ENCODE measurements at regions not wholly inside any gene's neighbourhood (a gene's known extent, or its start where the extent isn't known, plus 50 kb on each side); places are given as distances from the start of the nearest gene placed in this dataset.

- DNase-seq, result no peak
Measured at GRCh38 chr11:110918351-110918750, 206.1 kb upstream of the ARHGAP20 start.

DNA sequence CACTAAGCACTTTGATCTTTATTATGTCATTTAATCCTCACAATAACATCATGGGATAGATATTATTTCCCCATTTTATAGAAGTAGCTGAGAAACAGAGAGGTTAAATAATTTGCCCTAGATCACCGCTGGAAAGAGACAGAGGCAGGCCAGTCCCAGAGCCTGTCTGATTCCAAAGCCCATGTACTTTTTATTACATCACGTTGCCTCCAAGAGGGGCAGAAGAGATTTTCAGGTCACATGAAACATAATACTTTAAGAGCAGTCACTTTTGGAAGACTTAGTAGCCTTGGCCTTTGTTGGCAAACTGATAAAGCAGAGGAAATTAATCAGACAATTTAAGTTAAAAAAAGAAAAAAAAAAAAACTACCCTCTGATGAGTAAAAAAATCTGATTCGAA, 200.2 kb upstream of the ARHGAP20 start:
- DNase-seq, result no peak

- no peak for DNase-seq
Measured at GRCh38 chr11:110910384-110910783, 198.1 kb upstream of the ARHGAP20 start.

- no peak for DNase-seq
Measured at GRCh38 chr11:110909336-110909735, 197.1 kb upstream of the ARHGAP20 start.

GRCh38 chr11:110908401-110909105, 196.3 kb upstream of the ARHGAP20 start:
- DNase-seq, result no peak

DNA sequence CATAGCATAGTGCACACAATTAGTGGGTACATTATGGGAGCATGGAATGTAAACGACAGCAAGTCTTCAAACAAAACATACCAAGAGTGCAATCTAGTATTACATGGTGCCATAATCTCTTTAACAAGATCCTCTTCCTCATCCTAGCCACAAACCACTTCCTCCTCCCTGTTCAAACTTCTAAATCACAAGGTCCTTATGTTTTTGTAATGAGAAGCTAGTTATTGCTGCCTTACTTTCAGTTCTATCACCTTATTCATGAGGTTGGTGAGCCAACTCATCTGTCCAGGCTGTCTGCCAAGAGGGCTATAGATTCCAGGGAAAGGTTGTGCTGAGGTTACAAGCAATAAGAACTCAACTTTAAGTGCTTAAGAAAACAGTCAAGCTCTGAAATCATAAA, 195.4 kb upstream of the ARHGAP20 start:
- no peak for DNase-seq

DNA sequence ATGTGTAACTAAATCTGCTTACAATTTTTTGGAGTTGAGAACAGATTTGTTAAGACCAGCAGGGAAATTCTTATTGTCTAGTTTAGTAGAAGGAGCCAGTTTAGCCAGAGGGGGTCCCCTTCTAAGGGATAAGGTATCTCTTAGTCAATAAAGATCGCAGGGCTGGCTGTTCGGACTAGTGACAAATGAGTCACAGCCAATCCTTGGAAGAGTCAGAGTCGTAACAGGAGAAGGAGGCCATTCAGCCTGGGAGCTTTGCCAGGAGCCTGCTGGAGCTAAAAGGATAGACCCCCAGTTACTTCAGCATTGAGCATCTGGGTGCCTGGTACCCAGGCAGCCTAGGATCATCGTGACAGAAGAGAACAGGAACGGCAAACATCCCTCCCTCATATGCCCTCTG, 191.6 kb upstream of the ARHGAP20 start:
- DNase-seq, result no peak

DNA sequence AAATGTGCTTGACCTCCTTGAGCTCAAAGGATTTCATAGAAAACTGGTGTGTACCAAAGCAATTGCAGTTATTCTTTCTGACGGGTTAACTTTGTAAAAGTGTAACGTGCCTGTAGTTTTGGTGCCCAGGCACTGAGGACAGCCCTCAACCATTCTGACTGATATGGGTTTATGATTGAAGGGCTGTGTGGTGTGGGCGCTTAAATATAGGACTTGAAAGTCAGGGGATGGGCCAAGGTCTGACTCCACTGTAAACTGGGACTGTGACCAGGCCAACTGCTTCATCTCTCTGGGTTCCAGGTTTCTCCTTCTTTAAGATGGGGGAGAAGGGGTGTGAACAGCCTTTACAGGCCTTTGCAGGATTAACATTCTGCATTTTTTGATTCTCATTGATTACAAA, 191.1 kb upstream of the ARHGAP20 start:
- DNase-seq, result no peak

DNA sequence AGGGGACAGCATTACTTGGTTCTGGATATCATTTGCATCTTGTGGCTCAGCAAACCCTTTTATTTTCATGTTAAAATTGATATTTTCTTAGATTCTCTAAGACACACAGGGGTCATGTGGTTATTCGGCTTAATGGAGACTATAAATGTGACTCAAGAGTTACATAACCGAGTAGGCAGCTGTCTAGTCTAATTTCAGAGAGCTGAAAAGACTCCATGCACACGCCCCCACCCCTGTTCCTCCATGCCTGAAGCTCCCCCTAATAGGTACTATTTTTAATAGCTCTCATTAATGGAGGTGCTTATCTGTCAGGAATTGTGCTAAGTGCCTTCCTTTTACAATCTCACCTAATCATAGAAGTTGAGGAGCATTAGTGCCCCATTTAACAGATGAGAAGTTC, 189.2 kb upstream of the ARHGAP20 start:
- no peak for DNase-seq

- no peak for DNase-seq
Measured at GRCh38 chr11:110900426-110900825, 188.2 kb upstream of the ARHGAP20 start.

- DNase-seq, result no peak
Measured at GRCh38 chr11:110897035-110897434, 184.8 kb upstream of the ARHGAP20 start.

DNA sequence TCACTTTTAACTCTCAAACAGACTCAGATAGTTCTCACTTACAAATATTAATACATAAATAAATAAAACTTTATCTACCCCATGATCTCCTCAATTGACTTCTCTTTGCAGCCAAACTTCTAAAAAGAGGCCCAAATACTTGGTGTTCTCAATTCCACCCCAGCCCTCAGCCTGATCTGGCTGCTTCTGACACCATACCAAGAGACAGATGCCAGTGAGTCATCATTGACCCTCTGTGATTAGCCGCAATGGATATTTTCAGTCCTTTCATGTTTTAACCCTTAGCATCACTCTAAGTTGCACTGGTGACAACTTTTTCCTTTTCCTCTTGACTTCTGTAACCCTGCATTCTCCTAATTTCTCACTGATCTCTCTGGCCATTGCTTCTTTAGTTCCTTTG, 184.1 kb upstream of the ARHGAP20 start:
- no peak for DNase-seq

- DNase-seq, result no peak
Measured at GRCh38 chr11:110894224-110894623, 182.0 kb upstream of the ARHGAP20 start.

GRCh38 chr11:110892741-110893285, 180.6 kb upstream of the ARHGAP20 start:
- no peak for DNase-seq

DNA sequence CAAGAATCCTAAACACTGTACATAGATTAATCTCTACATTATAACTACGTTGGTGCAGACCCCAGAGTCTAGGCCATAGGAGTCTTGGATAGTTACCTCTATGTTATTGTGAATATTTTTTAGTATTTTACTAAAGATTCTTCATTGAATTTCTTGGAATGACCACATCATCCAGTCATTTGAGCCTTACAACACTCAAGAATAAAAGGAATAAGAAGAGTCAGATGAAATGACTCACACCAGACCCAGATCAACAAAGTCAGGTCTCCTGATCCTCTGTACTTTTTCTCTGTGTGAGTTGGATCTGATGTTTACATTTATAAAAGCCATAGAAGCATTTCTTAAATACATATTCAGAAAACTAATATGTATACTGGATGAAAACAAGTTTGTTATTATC, 179.2 kb upstream of the ARHGAP20 start:
- no peak for DNase-seq

GRCh38 chr11:110890995-110891394, 178.8 kb upstream of the ARHGAP20 start:
- DNase-seq, result no peak

DNA sequence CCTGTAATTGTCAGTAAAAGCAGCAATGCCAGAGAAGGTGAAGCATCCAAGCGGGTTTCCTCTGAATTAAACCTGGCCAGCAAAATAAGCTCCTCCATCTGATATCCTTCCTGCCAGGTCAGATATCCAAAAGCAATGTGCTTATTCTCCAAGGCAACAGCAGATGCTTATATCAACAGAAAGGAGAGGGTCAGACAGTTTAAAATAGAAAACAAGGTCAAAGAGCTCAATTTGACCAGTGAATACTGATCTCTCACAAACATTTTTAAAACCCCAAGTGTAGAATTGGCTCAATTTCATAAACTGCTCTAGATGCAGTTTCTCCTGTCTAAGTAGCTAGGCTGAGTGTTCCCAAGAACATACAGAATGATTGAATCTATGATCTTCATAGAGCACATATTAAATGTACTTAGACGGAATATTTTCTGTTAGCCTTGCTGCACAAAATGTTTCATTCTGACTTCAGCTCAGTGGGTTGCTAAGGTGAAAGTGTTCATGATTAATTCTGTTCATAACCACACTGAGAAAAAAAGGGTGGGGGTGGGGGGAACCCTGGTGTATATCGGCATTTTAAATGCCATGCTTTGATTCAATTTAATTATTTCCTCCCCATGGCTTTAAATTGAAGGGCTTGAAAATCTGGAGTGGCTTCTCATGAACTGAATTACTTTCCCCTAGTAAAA, 174.2 kb upstream of the ARHGAP20 start:
- no peak for DNase-seq

DNA sequence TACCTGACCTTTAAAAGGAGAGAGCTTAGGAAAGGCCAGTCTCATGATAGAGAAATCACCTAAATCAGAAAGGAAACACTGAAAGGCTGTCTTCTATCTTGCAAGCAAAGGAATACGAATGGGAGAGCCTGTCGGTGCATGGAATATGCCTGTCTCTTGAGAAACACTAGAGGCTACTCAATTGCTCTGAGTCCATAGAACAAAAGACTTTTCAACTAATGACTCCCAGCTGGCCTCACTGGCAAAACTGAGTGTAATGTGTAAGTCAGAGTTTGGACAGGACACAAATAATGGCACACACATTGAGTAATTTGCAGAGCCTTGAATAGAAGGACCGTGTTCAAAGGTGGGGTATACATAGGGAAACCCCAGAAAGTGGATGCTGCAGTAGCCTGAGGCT, 171.0 kb upstream of the ARHGAP20 start:
- DNase-seq, result no peak

- no peak for DNase-seq
Measured at GRCh38 chr11:110878513-110878912, 166.3 kb upstream of the ARHGAP20 start.

GRCh38 chr11:110874437-110875030, 162.3 kb upstream of the ARHGAP20 start:
- no peak for DNase-seq

DNA sequence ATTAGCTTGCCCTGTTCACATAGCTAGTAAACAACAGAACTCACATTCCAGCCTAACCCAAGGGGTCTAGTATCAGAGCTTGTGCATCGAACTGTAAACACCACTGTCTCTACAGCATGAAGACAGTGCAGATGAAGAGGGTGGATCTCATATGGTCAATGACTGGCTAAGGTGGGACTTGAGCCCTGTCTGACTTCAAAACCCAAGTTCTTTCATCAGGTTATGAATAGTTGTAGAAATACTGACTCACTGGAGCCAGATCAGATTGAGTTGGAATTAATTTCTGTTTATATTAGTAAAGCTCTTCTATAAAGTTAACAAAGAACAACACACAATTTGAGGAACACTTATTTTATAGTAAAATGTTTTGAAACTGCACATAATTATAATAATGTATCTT, 161.7 kb upstream of the ARHGAP20 start:
- no peak for DNase-seq

DNA sequence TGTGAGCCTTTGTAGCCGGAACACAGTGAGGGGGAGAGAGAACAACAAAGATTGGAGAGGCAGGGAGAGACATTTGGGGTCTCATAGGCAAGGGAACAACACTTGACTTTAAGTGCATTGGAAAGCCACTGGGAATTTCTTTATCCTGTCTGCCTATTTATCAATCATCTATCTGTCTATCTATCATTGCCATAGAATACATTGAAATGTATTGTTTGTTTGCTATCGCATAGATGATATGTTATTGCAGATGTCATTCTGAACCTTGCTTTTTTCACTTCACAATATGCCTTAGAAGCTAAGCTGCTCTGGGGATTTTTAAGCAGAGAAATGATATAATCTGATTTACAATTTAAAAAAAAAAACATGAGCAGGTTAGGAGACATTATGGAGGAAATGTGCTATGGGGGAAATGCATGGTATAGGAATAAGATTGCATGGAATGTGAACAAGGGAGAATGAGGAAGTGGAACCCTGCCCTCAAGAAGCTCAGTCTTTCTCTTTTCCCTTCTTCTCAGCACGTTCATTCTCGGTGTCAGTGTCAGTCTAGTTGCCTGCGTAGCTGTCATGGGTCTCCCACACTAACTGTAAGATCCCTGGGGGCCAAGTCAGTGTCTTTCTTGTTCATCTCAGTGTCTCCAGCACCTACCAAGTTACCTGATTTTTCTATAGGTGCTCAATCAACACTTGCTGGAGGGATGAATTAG, 158.7 kb upstream of the ARHGAP20 start:
- DNase-seq, result no peak

DNA sequence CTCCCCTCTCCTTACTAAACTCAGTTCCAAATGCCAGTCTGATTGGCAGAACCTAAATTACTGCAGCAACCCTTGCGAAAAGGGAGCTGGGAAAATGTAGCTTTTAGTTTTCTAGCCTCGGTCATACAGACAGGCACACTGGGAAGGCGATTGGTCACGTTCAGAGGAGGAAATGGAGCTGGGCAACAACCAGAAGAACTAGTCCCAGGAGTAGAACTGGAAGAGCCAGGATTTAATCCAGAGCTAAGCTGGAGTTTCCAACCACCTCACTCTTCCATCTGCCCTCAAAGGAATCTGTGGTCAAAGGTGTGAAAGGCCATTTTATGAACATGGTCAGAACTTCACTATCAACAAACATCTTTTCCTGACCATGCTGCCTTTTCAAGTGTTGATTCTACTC, 155.7 kb upstream of the ARHGAP20 start:
- DNase-seq, result no peak

- DNase-seq, result no peak
Measured at GRCh38 chr11:110866081-110866480, 153.8 kb upstream of the ARHGAP20 start.
